Mammary epithelial cell (primary cell): ENCODE measurements at regions not wholly inside any gene's neighbourhood (a gene's known extent, or its start where the extent isn't known, plus 50 kb on each side); places are given as distances from the start of the nearest gene placed in this dataset.

ENCODE experiments used
- CTCF ChIP-seq, 2 donors: IDR thresholded peaks in 1 of 2; conservative IDR thresholded peaks in 1 of 2; 2 replicates each; pipeline ENCODE4 v1.5.1; 2011 to 2012; ENCODE audit warnings: inconsistent platforms in 2 of 2, low read length in 2 of 2, mild to moderate bottlenecking in 2 of 2, control low read depth in 1 of 2, low read depth in 1 of 2; ENCODE audit not compliant: insufficient read depth in 1 of 2; ENCODE audit errors: extremely low read depth in 1 of 2
- EZH2 ChIP-seq: IDR thresholded peaks from 2 replicates; pipeline ENCODE4 v1.6.1; 2012; ENCODE audit warnings: low read length, inconsistent platforms, borderline replicate concordance

- TF ChIP-seq CTCF (conservative IDR thresholded peaks at IDR 0.05 in 1 of 2, IDR thresholded peaks at IDR 0.05 in 1 of 2; ENCODE audit: extremely low read depth in 1 of 2, insufficient read depth in 1 of 2, low read depth in 1 of 2, low read length in 2 of 2): no peak
- no peak for TF ChIP-seq EZH2
Measured at GRCh38 chr4:89645482-89645881, 191.5 kb downstream of the SNCA start.
